GM12874 (cell line): ENCODE measurements at regions not wholly inside any gene's neighbourhood (a gene's known extent, or its start where the extent isn't known, plus 50 kb on each side); places are given as distances from the start of the nearest gene placed in this dataset.

Experiments used
- CTCF ChIP-seq: IDR thresholded peaks from 2 replicates; pipeline ENCODE4 v1.5.1; 2011; ENCODE audit warnings: low read depth, mild to moderate bottlenecking, control low read depth, low read length, moderate library complexity; ENCODE audit not compliant: insufficient read depth

- no peak for TF ChIP-seq CTCF
These were observed 911.7 kb upstream of the MAP3K7 start for GRCh38 chr6:91498576-91498975.

GRCh38 chr6:91497770-91498169 lies 910.9 kb upstream of the MAP3K7 start:
- no peak for TF ChIP-seq CTCF

GRCh38 chr6:91490671-91491301 lies 903.9 kb upstream of the MAP3K7 start:
- TF ChIP-seq CTCF, result no peak

GRCh38 chr6:91487696-91488392 lies 901.0 kb upstream of the MAP3K7 start:
- no peak for TF ChIP-seq CTCF

- no peak for TF ChIP-seq CTCF
These were observed 899.3 kb upstream of the MAP3K7 start for GRCh38 chr6:91486200-91486599.

- no peak for TF ChIP-seq CTCF
These were observed 898.2 kb upstream of the MAP3K7 start for GRCh38 chr6:91485047-91485446.

- TF ChIP-seq CTCF, result no peak
These were observed 896.7 kb upstream of the MAP3K7 start for GRCh38 chr6:91483415-91484105.
